IPS DF 6.9 (cell line): ENCODE measurements at regions not wholly inside any gene's neighbourhood (a gene's known extent, or its start where the extent isn't known, plus 50 kb on each side); places are given as distances from the start of the nearest gene placed in this dataset.
"Not testable (repeated sequence)": the region's sequence is repeated elsewhere in the genome, so short reads cannot be mapped to it uniquely, and the experiment has no call there.

Source experiments
- DNase-seq: peaks from one replicate; pipeline ENCODE4 v3.0.0-alpha.2; 2013; ENCODE audit warnings: low read depth, low spot score
- H3K27ac ChIP-seq: one replicate; pipeline ENCODE4 v1.5.1; 2013; ENCODE audit warnings: low read length, control low read depth
- H3K27me3 ChIP-seq: 2 replicates; pipeline ENCODE4 v1.6.1; 2013; ENCODE audit warnings: mild to moderate bottlenecking, low read length; ENCODE audit not compliant: control insufficient read depth, insufficient read depth
- H3K36me3 ChIP-seq: 2 replicates; pipeline ENCODE4 v1.6.1; 2013; ENCODE audit warnings: low read length; ENCODE audit not compliant: control insufficient read depth, insufficient read depth
- H3K4me1 ChIP-seq: 2 replicates; pipeline ENCODE4 v1.6.1; 2013; ENCODE audit warnings: low read length; ENCODE audit not compliant: control insufficient read depth, insufficient read depth
- H3K4me3 ChIP-seq: 2 replicates; pipeline ENCODE4 v1.5.1; 2013; ENCODE audit warnings: mild to moderate bottlenecking, low read length
- H3K9me3 ChIP-seq: 2 replicates; pipeline ENCODE4 v1.6.1; 2013; ENCODE audit warnings: low read length, inconsistent platforms; ENCODE audit not compliant: control insufficient read depth, insufficient read depth
- WGBS: extraction: QIAGEN DNeasy Blood & Tissue Kit; methylation state at CpG from one replicate; pipeline ENCODE4 v1.1.7; 2013; ENCODE audit warnings: mixed read lengths, missing lambda C conversion rate; ENCODE audit not compliant: insufficient read length, insufficient coverage; 5-methylcytosine and 5-hydroxymethylcytosine counted together

- Histone ChIP-seq H3K9me3 (no peaks in the 10 kb centered on the region), H3K36me3 (no peaks in the 10 kb centered on the region), H3K4me1 (no peaks in the 10 kb centered on the region), H3K27me3 (no peaks in the 10 kb centered on the region), H3K4me3 (no peak overlapping the region), H3K27ac (no peak overlapping the region)
- no peak for DNase-seq
- WGBS = no CpG with 5 or more reads among the region's 2 CpGs
Measured at GRCh38 chr5:103743421-103743820, 180.8 kb upstream of the NUDT12 start.

DNA sequence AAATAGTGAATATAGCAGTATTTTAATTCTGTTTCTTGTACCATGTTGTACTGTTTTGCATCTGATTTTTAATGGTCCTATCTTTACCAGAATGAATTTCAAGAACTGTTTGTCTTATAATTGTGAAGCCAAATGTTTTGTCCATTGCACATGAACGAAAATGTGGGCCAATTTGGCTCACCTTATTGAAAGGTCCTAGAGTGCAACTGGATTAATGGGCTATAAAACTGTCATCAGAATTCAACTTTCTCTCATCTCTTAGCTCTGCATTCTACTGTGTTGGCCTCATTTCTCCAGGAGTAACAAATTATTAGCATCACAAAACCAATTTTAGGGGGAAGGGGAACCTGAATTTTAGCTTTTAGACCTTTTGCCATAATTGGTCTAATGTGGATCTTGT lies 179.4 kb upstream of the NUDT12 start:
- Histone ChIP-seq H3K36me3 (no peaks in the 10 kb centered on the region), H3K27me3 (no peaks in the 10 kb centered on the region), H3K27ac (no peak overlapping the region), H3K9me3 (no peaks in the 10 kb centered on the region), H3K4me3 (no peak overlapping the region), H3K4me1 (no peaks in the 10 kb centered on the region)
- no CpG with 5 or more reads among the region's 1 CpG for WGBS
- no peak for DNase-seq

DNA sequence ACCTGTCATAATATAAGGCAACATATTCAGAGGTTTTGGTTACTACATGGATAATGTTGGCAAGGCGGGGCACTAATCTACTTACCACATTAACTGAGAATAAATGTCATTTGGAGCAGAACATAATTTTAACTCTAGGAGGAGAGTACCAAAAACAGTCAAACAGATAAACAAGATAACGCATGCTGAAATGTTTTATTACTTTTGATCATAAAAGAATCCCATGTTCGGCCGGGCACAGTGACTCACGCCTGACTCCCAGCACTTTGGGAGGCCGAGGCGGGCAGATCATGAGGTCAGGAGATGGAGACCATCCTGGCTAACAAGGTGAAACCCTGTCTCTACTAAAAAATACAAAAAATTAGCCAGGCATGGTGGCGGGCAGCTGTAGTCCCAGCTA lies 173.8 kb upstream of the NUDT12 start:
- not testable (repeated sequence) for H3K4me1 ChIP-seq, H3K27ac ChIP-seq
- WGBS = no CpG with 5 or more reads among the region's 8 CpGs

DNA sequence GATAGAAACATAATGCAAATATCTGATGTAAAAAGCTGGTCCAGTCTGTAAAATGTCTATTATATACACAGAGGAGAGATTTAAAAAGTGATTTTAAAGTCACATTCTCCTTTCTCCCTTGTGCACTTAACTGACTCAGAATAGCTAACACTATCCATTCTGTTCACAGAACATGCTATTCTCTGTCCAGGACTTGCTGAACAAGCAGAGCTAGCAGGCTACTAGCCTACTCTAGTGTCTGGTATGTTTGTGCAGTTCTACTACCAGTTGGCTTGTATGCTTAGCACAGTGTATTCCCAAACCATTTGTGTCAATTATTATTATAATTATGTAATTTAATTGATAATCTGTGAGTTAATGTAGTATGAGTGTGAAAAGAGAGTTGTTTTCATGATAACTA lies 161.7 kb upstream of the NUDT12 start:
- H3K27ac ChIP-seq = no peak overlapping the region
- no peaks in the 10 kb centered on the region for H3K4me1 ChIP-seq
- DNase-seq = no peak
- H3K9me3 ChIP-seq = peaks cover 3% of the 10 kb centered on the region
- no peak overlapping the region for H3K4me3 ChIP-seq
- no peaks in the 10 kb centered on the region for H3K36me3 ChIP-seq
- H3K27me3 ChIP-seq = no peaks in the 10 kb centered on the region

More for the DNA sequence above, 173.8 kb upstream of the NUDT12 start:
- not testable (repeated sequence) for DNase-seq, H3K27me3 ChIP-seq, H3K36me3 ChIP-seq, H3K4me3 ChIP-seq, H3K9me3 ChIP-seq

GRCh38 chr5:103721183-103721582 lies 158.6 kb upstream of the NUDT12 start:
- no peaks in the 10 kb centered on the region for H3K27me3 ChIP-seq
- no CpG with 5 or more reads among the region's 3 CpGs for WGBS
- no peaks in the 10 kb centered on the region for H3K4me1 ChIP-seq
- H3K9me3 ChIP-seq = peaks cover 3% of the 10 kb centered on the region
- H3K27ac ChIP-seq = no peak overlapping the region
- DNase-seq = no peak
- no peak overlapping the region for H3K4me3 ChIP-seq
- no peaks in the 10 kb centered on the region for H3K36me3 ChIP-seq

DNA sequence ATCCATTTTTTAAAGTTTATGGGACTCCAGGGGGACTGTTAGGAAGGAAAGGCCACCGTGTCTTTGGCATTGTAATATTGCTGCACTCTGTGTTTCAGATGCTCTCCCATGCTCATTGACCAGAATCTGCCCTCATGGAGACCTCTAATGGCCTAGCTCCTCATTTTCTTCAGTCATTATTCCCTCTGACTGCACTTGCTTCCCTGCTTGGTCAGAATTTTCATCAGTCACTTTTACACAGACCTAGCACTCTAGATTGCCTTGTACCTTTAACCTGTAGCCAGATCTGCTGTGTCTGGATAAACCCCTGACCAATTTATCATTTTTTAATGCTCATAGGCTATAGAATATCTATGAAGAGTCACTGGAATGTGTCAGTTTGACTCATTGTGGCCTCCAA lies 155.5 kb upstream of the NUDT12 start:
- H3K4me3 ChIP-seq = no peak overlapping the region
- no peaks in the 10 kb centered on the region for H3K4me1 ChIP-seq
- DNase-seq = no peak
- no peak overlapping the region for H3K27ac ChIP-seq
- H3K36me3 ChIP-seq = no peaks in the 10 kb centered on the region
- no CpG with 5 or more reads among the region's 1 CpG for WGBS
- no peaks in the 10 kb centered on the region for H3K27me3 ChIP-seq
- peaks cover 3% of the 10 kb centered on the region for H3K9me3 ChIP-seq

DNA sequence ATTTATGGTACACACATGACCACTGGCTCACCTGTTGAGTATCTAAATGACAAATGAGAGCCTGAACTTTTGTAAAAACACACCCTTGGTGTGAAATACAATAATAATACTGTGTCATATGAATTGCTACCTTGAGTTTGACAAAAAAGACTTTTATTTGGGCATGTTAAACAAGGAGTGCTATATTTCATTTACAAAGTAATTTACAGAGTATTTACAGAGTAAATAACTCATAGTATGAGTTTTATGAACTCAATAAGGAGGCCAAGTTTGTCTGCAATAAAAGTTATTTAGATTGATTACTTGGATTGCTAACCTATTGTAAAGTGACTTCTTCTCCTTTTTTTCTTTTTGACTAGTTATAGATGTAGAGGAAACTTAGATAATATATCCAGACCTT lies 146.0 kb upstream of the NUDT12 start:
- no peak for DNase-seq
- H3K4me3 ChIP-seq = no peak overlapping the region
- H3K4me1 ChIP-seq = no peaks in the 10 kb centered on the region
- no peaks in the 10 kb centered on the region for H3K9me3 ChIP-seq
- no peaks in the 10 kb centered on the region for H3K27me3 ChIP-seq
- no peak overlapping the region for H3K27ac ChIP-seq
- no peaks in the 10 kb centered on the region for H3K36me3 ChIP-seq

DNA sequence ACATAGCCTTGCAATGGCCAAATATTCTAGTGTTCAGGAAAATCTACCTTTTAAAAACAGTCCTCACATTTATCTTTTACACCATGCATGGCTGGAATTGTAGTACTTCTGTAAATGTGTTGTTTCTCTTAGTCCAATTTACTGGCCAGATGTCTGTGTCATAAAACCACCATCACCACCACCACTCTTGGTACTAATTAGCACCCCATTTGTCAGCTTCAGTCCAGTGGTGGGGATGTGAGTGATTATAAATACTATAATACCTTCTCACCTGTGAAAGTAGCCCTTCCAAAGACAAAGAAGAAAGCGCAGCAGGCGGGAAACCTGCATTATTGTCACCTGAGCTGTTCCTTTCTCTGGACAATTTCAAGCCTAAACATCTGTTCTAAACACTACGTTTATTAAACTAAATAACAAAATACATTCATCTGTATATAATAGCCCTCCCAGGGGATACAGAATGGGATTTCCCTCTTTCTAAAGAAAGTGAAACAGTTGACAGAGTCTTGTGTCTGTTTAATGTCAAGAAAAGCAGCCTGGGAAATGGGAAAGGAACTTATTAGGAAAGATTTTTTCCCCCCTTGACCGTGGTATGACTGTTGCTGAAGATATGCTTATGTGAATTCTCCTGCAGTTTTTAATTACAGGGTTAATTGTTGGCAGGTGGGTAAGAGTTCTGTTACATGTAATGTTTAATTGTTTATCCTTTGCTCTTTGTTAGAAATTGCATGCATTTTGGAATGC lies 144.5 kb upstream of the NUDT12 start:
- 100% methylated on average over 1 of the region's 4 CpGs for WGBS
- no peak for DNase-seq
- Histone ChIP-seq H3K9me3 (no peaks in the 10 kb centered on the region), H3K27me3 (no peaks in the 10 kb centered on the region), H3K27ac (no peak overlapping the region), H3K4me3 (no peak overlapping the region), H3K4me1 (no peaks in the 10 kb centered on the region), H3K36me3 (no peaks in the 10 kb centered on the region)

DNA sequence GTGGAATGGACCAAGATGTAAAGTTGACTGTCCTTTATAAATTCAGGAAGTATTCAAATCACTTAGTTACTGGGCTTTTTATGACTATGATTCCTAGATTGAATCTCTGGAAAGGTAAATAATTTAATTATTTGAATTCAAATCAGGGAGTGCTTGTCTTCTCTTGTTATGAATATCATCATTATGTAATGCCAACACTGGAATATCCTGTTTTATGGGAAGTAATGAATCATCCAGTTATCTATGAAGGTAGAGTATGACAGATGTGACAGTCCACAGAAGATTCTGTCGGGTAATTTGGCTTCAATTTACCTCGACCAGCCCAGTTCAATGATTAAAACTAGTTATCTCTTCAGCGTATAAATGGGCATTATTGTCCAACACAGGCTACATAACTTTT lies 141.0 kb upstream of the NUDT12 start:
- no peak overlapping the region for H3K27ac ChIP-seq
- H3K27me3 ChIP-seq = no peaks in the 10 kb centered on the region
- H3K9me3 ChIP-seq = no peaks in the 10 kb centered on the region
- H3K36me3 ChIP-seq = no peaks in the 10 kb centered on the region
- no peak for DNase-seq
- H3K4me1 ChIP-seq = no peaks in the 10 kb centered on the region
- no peak overlapping the region for H3K4me3 ChIP-seq
- no CpG with 5 or more reads among the region's 3 CpGs for WGBS

GRCh38 chr5:103693517-103693916 lies 130.9 kb upstream of the NUDT12 start:
- H3K9me3 ChIP-seq = no peaks in the 10 kb centered on the region
- H3K4me3 ChIP-seq = no peak overlapping the region
- no peak overlapping the region for H3K27ac ChIP-seq
- H3K36me3 ChIP-seq = no peaks in the 10 kb centered on the region
- DNase-seq = no peak
- no peaks in the 10 kb centered on the region for H3K27me3 ChIP-seq
- no CpG with 5 or more reads among the region's 2 CpGs for WGBS
- H3K4me1 ChIP-seq = no peaks in the 10 kb centered on the region

GRCh38 chr5:103690676-103691075 lies 128.1 kb upstream of the NUDT12 start:
- Histone ChIP-seq H3K4me1 (no peaks in the 10 kb centered on the region), H3K36me3 (no peaks in the 10 kb centered on the region), H3K27ac (no peak overlapping the region), H3K4me3 (no peak overlapping the region), H3K9me3 (no peaks in the 10 kb centered on the region), H3K27me3 (no peaks in the 10 kb centered on the region)
- WGBS = no CpG with 5 or more reads among the region's 1 CpG
- no peak for DNase-seq
